H7 (cell line): ENCODE measurements at regions not wholly inside any gene's neighbourhood (a gene's known extent, or its start where the extent isn't known, plus 50 kb on each side); places are given as distances from the start of the nearest gene placed in this dataset.

Experiments
- DNase-seq: peaks from one replicate; pipeline ENCODE4 v3.0.0; 2012
- H3K27me3 ChIP-seq: 2 replicates; pipeline ENCODE4 v1.6.0; 2011; ENCODE audit warnings: mild to moderate bottlenecking, low read length; ENCODE audit not compliant: control insufficient read depth, insufficient read depth
- H3K36me3 ChIP-seq: replicated peaks from 2 replicates; pipeline ENCODE4 v1.5.1; 2011; ENCODE audit warnings: low read length; ENCODE audit not compliant: control insufficient read depth, insufficient read depth
- H3K4me3 ChIP-seq: 2 replicates; pipeline ENCODE4 v1.5.1; 2011; ENCODE audit warnings: low read depth, mild to moderate bottlenecking, control low read depth, low read length, moderate library complexity; ENCODE audit not compliant: insufficient read depth

GRCh38 chr18:35770376-35771014, 189.0 kb downstream of the GALNT1 start:
- no peak for DNase-seq
- H3K36me3 ChIP-seq, result no peaks in the 10 kb centered on the region
- H3K4me3 ChIP-seq, result no peak overlapping the region
- no peaks in the 10 kb centered on the region for H3K27me3 ChIP-seq

GRCh38 chr18:35771172-35771571, 189.6 kb downstream of the GALNT1 start:
- no peak for DNase-seq
- Histone ChIP-seq H3K4me3 (no peak overlapping the region), H3K27me3 (no peaks in the 10 kb centered on the region), H3K36me3 (no peaks in the 10 kb centered on the region)

GRCh38 chr18:35775887-35776286, 194.3 kb downstream of the GALNT1 start:
- no peaks in the 10 kb centered on the region for H3K27me3 ChIP-seq
- no peak overlapping the region for H3K4me3 ChIP-seq
- H3K36me3 ChIP-seq, result no peaks in the 10 kb centered on the region
- DNase-seq, result no peak

- H3K4me3 ChIP-seq, result no peak overlapping the region
- DNase-seq, result no peak
- H3K36me3 ChIP-seq, result no peaks in the 10 kb centered on the region
- H3K27me3 ChIP-seq, result no peaks in the 10 kb centered on the region
Observed at GRCh38 chr18:35776473-35776872, 194.9 kb downstream of the GALNT1 start.

- DNase-seq, result no peak
- no peaks in the 10 kb centered on the region for H3K36me3 ChIP-seq
- H3K4me3 ChIP-seq, result no peak overlapping the region
Observed at GRCh38 chr18:35777039-35777438, 195.4 kb upstream of the RMP24 start.

GRCh38 chr18:35778850-35779627, 193.4 kb upstream of the RMP24 start:
- H3K27me3 ChIP-seq, result no peaks in the 10 kb centered on the region
- DNase-seq, result no peak
- no peaks in the 10 kb centered on the region for H3K36me3 ChIP-seq
- H3K4me3 ChIP-seq, result no peak overlapping the region

More at GRCh38 chr18:35777039-35777438, 195.4 kb upstream of the RMP24 start:
- no peaks in the 10 kb centered on the region for H3K27me3 ChIP-seq

GRCh38 chr18:35780937-35781336, 191.5 kb upstream of the RMP24 start:
- Histone ChIP-seq H3K27me3 (no peaks in the 10 kb centered on the region), H3K36me3 (no peaks in the 10 kb centered on the region), H3K4me3 (no peak overlapping the region)
- DNase-seq, result no peak

- no peak for DNase-seq
- no peaks in the 10 kb centered on the region for H3K36me3 ChIP-seq
- no peaks in the 10 kb centered on the region for H3K27me3 ChIP-seq
- H3K4me3 ChIP-seq, result no peak overlapping the region
Observed at GRCh38 chr18:35782926-35783325, 189.6 kb upstream of the RMP24 start.

- Histone ChIP-seq H3K36me3 (no peaks in the 10 kb centered on the region), H3K4me3 (no peak overlapping the region), H3K27me3 (no peaks in the 10 kb centered on the region)
- no peak for DNase-seq
Observed at GRCh38 chr18:35786365-35787042, 186.0 kb upstream of the RMP24 start.

- H3K36me3 ChIP-seq, result no peaks in the 10 kb centered on the region
- H3K27me3 ChIP-seq, result no peaks in the 10 kb centered on the region
- H3K4me3 ChIP-seq, result no peak overlapping the region
- no peak for DNase-seq
Observed at GRCh38 chr18:35789543-35789942, 182.9 kb upstream of the RMP24 start.

GRCh38 chr18:35797948-35798347, 174.5 kb upstream of the RMP24 start:
- Histone ChIP-seq H3K4me3 (no peak overlapping the region), H3K36me3 (no peaks in the 10 kb centered on the region), H3K27me3 (no peaks in the 10 kb centered on the region)
- no peak for DNase-seq

- no peak for DNase-seq
- H3K36me3 ChIP-seq, result no peaks in the 10 kb centered on the region
- H3K27me3 ChIP-seq, result no peaks in the 10 kb centered on the region
- H3K4me3 ChIP-seq, result no peak overlapping the region
Observed at GRCh38 chr18:35803551-35803950, 168.9 kb upstream of the RMP24 start.

GRCh38 chr18:35804377-35804776, 168.1 kb upstream of the RMP24 start:
- Histone ChIP-seq H3K27me3 (no peaks in the 10 kb centered on the region), H3K36me3 (no peaks in the 10 kb centered on the region), H3K4me3 (no peak overlapping the region)
- DNase-seq, result no peak

GRCh38 chr18:35807811-35808335, 164.6 kb upstream of the RMP24 start:
- DNase-seq, result no peak
- no peaks in the 10 kb centered on the region for H3K27me3 ChIP-seq
- H3K4me3 ChIP-seq, result no peak overlapping the region
- no peaks in the 10 kb centered on the region for H3K36me3 ChIP-seq

GRCh38 chr18:35808796-35809195, 163.7 kb upstream of the RMP24 start:
- no peaks in the 10 kb centered on the region for H3K36me3 ChIP-seq
- DNase-seq, result no peak
- no peak overlapping the region for H3K4me3 ChIP-seq
- no peaks in the 10 kb centered on the region for H3K27me3 ChIP-seq
